ENCODE measurements at regions not wholly inside any gene's neighbourhood (a gene's known extent, or its start where the extent isn't known, plus 50 kb on each side); places are given as distances from the start of the nearest gene placed in this dataset.

DNA sequence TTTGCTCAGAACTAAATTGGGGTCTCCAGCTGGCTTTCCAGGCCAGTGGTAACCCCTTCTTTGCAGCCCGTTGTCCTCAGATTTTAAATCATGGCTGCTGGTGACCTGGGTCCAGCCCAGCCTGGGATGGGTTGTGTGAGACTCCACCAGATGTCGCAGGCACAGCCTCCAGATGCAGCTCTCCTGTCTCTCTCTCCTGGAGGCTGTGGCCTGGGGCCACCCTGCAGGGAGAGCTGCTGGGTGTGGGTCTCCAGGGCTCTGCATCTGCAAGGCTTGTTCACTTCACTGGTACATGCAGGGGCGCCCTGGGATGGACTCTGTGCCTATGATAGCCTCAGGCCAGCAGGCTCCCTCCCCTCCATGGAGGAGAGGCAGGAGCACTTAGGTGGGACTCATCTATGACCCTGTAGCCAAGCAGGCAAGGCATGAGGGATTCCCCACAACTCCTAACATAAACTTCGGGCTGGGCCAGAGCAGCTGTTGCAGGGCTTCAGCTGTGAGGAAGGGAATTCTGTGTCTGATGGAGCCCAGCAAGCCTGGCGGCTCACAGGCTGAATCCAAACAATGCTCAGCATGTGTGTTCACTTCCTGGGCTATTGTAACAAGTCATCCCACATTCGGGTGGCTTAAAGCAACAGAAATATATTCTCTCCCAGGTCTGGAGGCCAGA is 94.7 kb upstream of the NXT1 start:
- TF ChIP-seq, protein P1, sequence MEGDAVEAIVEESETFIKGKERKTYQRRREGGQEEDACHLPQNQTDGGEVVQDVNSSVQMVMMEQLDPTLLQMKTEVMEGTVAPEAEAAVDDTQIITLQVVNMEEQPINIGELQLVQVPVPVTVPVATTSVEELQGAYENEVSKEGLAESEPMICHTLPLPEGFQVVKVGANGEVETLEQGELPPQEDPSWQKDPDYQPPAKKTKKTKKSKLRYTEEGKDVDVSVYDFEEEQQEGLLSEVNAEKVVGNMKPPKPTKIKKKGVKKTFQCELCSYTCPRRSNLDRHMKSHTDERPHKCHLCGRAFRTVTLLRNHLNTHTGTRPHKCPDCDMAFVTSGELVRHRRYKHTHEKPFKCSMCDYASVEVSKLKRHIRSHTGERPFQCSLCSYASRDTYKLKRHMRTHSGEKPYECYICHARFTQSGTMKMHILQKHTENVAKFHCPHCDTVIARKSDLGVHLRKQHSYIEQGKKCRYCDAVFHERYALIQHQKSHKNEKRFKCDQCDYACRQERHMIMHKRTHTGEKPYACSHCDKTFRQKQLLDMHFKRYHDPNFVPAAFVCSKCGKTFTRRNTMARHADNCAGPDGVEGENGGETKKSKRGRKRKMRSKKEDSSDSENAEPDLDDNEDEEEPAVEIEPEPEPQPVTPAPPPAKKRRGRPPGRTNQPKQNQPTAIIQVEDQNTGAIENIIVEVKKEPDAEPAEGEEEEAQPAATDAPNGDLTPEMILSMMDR (conservative IDR thresholded peaks at IDR 0.05) = no peak
- no peak for TF ChIP-seq ZFX (IDR thresholded peaks at IDR 0.05)
